Tibial artery (tissue), 4 donors: ENCODE measurements at regions not wholly inside any gene's neighbourhood (a gene's known extent, or its start where the extent isn't known, plus 50 kb on each side); places are given as distances from the start of the nearest gene placed in this dataset.

ENCODE experiments used
- DNase-seq, 2 donors: peaks; one replicate each; pipeline ENCODE4 v3.0.0-alpha.2; 2019
- H3K27ac ChIP-seq, 2 donors: fragments of 200-600 bp; sonication (generic) in 1 of 2; 1 replicate in 1 of 2; 2 replicates in 1 of 2; pipeline ENCODE4 v1.5.1; 2018 to 2019; ENCODE audit warnings: mild to moderate bottlenecking in 1 of 2
- H3K27me3 ChIP-seq, 2 donors: fragments of 200-600 bp; sonication (generic) in 1 of 2; one replicate each; pipeline versions ENCODE4 v1.5.1 to v1.6.0; 2016 to 2019
- H3K36me3 ChIP-seq, 3 donors: fragments of 200-600 bp; sonication (generic) in 2 of 3; one replicate each; pipeline ENCODE4 v1.5.1; 2016 to 2019; ENCODE audit warnings: mild to moderate bottlenecking in 2 of 3
- H3K4me1 ChIP-seq, 4 donors: fragments of 200-600 bp; sonication (generic) in 2 of 4; 1 replicate in 3 of 4; 2 replicates in 1 of 4; pipeline ENCODE4 v1.5.1; 2016 to 2019
- H3K4me3 ChIP-seq, 2 donors: fragments of 200-600 bp; sonication (generic) in 1 of 2; 1 replicate in 1 of 2; 2 replicates in 1 of 2; pipeline ENCODE4 v1.5.1; 2018 to 2019; ENCODE audit warnings: mild to moderate bottlenecking in 2 of 2
- H3K9me3 ChIP-seq, 3 donors: fragments of 200-600 bp; sonication (generic) in 1 of 3; one replicate each; pipeline ENCODE4 v1.5.1; 2016 to 2019
- intact Hi-C: fragments of 100-400 bp; cut with DNase I; formaldehyde crosslinking; loops from one replicate; pipeline ENCODE4 v1.15.0; 2023; ENCODE audit warnings: low total_unique reads
- TF ChIP-seq, protein P1 (sequence below), 2 experiments: fragments of 200-600 bp in 1 of 2; fragments of 450-650 bp in 1 of 2; IDR thresholded peaks; one replicate each; pipeline ENCODE4 v1.5.1; 2017 to 2019; ENCODE audit warnings: antibody characterized with exemption in 2 of 2, mild to moderate bottlenecking in 1 of 2, moderate library complexity in 1 of 2

DNA sequence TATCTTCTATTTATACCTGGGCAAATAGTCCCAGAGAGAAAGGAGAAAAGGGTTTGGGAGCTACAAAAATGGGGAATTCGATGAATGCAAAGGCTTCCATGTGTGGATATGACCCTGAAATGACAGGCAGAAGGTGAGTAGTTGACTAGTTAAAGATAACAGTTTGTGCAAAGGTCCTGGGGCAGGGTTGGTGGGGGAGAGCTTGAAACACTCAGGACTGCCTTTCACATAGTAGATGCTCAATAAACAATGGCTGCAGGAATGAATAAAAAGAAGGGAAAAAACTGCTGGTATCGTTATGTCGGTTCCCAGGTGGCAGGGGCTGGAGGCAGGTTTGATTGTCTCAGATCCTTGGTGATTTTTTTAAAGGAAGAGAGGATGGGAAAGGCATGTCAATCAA is 445.5 kb downstream of the HAPSTR1 start:
- Histone ChIP-seq H3K4me3 (no peak overlapping the region), H3K27ac (no peak overlapping the region), H3K9me3 (peaks cover 0 to 18% (median 13%) of the 10 kb centered on the region in 3 donors), H3K4me1 (no peaks in the 10 kb centered on the region), H3K36me3 (no peaks in the 10 kb centered on the region), H3K27me3 (no peaks in the 10 kb centered on the region)
- DNase-seq: no peak
- intact Hi-C loops: no loop called here
- TF ChIP-seq, protein P1, sequence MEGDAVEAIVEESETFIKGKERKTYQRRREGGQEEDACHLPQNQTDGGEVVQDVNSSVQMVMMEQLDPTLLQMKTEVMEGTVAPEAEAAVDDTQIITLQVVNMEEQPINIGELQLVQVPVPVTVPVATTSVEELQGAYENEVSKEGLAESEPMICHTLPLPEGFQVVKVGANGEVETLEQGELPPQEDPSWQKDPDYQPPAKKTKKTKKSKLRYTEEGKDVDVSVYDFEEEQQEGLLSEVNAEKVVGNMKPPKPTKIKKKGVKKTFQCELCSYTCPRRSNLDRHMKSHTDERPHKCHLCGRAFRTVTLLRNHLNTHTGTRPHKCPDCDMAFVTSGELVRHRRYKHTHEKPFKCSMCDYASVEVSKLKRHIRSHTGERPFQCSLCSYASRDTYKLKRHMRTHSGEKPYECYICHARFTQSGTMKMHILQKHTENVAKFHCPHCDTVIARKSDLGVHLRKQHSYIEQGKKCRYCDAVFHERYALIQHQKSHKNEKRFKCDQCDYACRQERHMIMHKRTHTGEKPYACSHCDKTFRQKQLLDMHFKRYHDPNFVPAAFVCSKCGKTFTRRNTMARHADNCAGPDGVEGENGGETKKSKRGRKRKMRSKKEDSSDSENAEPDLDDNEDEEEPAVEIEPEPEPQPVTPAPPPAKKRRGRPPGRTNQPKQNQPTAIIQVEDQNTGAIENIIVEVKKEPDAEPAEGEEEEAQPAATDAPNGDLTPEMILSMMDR (IDR thresholded peaks at IDR 0.05): no peak

DNA sequence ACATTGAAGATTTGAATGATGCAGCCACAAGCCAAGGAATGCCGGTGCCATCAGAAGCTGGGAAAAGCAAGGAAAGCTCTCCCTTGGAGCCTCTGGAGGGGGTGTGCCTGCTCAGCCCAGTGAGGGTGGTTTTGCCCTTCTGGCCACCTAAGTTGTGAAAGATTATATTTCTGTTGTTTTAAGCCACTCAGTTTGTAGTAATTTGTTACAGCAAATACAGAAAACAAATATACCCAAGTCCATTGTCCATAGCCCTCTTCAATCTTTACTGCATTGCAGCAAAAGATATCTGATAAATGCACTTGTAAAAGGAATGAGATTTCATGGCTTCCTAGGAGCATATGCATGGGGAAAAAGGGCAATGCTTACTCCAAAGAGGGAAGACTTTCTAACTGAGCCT is 447.9 kb downstream of the HAPSTR1 start:
- H3K27ac ChIP-seq: no peak overlapping the region
- TF ChIP-seq, protein P1 (IDR thresholded peaks at IDR 0.05): no peak
- no peaks in the 10 kb centered on the region for H3K4me1 ChIP-seq
- H3K36me3 ChIP-seq: no peaks in the 10 kb centered on the region
- peaks cover 0 to 18% (median 8%) of the 10 kb centered on the region in 3 donors for H3K9me3 ChIP-seq
- H3K27me3 ChIP-seq: no peaks in the 10 kb centered on the region
- no peak overlapping the region for H3K4me3 ChIP-seq
- intact Hi-C loops: no loop called here
- DNase-seq: no peak

DNA sequence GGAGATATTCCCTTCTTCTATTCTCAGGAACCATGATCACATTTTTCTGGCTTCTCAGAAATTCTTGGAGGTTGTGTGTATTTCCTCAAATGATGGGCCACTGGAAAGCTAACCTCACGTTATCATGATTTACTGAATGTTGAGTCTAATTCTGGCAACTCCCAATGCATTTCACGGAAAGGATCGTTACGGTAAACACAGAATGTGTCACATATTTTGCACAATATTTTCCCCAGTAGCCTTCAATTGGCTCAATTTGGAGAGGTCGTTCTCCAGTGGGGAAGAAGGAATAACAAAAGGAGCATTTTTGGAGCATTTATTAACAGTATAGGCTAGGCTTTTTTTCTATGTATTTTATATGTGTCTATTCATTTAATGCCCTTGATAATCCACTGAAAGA is 450.3 kb downstream of the HAPSTR1 start:
- no peak for DNase-seq
- Histone ChIP-seq H3K27ac (no peak overlapping the region), H3K36me3 (no peaks in the 10 kb centered on the region), H3K4me1 (no peaks in the 10 kb centered on the region), H3K27me3 (no peaks in the 10 kb centered on the region), H3K4me3 (no peak overlapping the region), H3K9me3 (peaks cover 0 to 18% (median 8%) of the 10 kb centered on the region in 3 donors)
- intact Hi-C loops: no loop called here
- TF ChIP-seq, protein P1 (IDR thresholded peaks at IDR 0.05): no peak

DNA sequence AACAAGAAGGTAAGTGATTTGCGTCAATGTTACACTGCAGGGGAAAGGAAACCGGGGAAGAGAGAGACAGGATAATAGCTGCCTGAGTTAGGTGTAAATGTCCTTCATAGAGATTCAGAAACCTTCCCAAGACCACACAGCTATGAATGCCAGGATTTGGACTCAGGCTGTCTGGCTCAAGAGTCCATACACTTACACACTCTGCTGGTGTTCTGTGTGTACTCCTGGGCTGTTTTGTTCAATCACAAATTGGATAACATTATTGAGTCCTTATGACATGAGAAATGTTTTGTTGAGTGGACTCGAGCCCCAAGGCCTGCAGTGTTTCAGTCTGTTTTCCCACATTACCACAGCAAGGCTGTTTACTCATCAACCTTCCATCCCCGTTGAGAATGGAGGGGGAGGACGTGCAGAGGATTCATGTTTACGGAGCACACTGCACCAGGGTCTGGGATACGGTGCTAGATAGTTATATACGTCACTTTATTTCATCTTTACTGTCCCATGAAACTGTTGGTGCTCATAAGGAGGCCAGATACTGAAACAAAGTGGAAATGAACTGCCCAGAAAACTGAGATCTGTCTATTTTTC is 450.8 kb downstream of the HAPSTR1 start:
- DNase-seq: no peak
- Histone ChIP-seq H3K4me1 (no peaks in the 10 kb centered on the region), H3K9me3 (peaks cover 0 to 14% (median 8%) of the 10 kb centered on the region in 3 donors), H3K4me3 (no peak overlapping the region), H3K27me3 (no peaks in the 10 kb centered on the region), H3K27ac (no peak overlapping the region), H3K36me3 (no peaks in the 10 kb centered on the region)
- intact Hi-C loops: no loop called here
- TF ChIP-seq, protein P1 (IDR thresholded peaks at IDR 0.05): no peak

DNA sequence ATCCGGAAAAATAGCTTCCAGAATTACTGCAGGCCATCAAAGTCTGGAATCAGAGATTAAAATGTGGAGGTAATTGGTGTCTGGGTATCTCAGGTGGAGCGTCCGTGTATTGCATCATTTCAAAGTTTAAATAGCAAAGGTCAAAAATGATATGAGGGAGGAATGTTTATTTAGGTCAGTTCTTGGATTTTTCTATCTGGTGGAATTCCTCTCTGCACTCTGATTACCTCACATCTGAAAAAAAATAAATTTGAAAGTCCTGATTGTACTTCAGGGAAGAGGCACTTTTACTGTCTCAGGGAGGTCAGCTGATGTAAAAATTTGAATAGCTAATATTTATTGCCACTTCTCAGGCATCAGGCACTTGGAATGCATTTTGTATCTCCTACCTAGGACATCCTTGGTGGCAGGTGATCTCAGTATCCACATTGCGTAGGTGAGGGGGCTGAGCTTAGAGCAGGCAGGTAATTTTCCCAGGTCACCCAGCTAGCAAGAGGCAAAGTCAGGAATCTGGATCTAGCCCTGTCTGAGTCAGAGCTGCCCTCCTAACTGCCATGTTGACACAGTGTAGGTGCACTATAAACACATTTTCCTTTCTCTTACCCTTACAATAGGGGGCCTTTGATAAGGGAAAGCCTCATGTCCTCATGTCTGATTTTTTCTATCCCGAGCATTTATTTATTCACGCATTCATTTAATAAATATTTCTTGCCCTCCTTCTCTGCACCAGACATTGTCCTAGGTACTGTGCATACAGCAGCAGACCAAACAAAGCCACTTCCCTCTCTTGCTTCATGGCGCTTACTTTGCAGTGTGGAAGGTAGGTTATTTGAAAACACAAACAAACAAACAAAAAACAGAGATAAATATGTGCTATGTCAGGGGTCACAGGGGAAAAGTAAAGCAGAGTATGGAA is 454.3 kb downstream of the HAPSTR1 start:
- intact Hi-C loops: no loop called here
- no peaks in the 10 kb centered on the region for H3K9me3 ChIP-seq
- no peak overlapping the region for H3K27ac ChIP-seq
- H3K4me3 ChIP-seq: no peak overlapping the region
- H3K4me1 ChIP-seq: no peaks in the 10 kb centered on the region
- no peaks in the 10 kb centered on the region for H3K27me3 ChIP-seq
- H3K36me3 ChIP-seq: no peaks in the 10 kb centered on the region
- TF ChIP-seq, protein P1 (IDR thresholded peaks at IDR 0.05): no peak
- no peak for DNase-seq
